Astrocyte of the cerebellum (primary cell): ENCODE measurements at regions not wholly inside any gene's neighbourhood (a gene's known extent, or its start where the extent isn't known, plus 50 kb on each side); places are given as distances from the start of the nearest gene placed in this dataset.

Experiments used
- DNase-seq: peaks from one replicate; pipeline ENCODE4 v3.0.0-alpha.2; 2011; ENCODE audit warnings: low read depth
- H3K4me3 ChIP-seq: 2 replicates; pipeline ENCODE4 v1.5.1; 2011; ENCODE audit warnings: mild to moderate bottlenecking, low read depth, low read length, moderate library complexity
- in situ Hi-C: cut with HindIII; loops from 2 replicates; pipeline ENCODE4 v1.10.0; 2017; ENCODE audit warnings: low sequenced_read_pairs
- TF ChIP-seq, protein P1 (sequence below): IDR thresholded peaks from 2 replicates; pipeline ENCODE4 v1.5.1; 2012; ENCODE audit warnings: low read length, low read depth, moderate library complexity, mild to moderate bottlenecking; ENCODE audit errors: missing control alignments

DNA sequence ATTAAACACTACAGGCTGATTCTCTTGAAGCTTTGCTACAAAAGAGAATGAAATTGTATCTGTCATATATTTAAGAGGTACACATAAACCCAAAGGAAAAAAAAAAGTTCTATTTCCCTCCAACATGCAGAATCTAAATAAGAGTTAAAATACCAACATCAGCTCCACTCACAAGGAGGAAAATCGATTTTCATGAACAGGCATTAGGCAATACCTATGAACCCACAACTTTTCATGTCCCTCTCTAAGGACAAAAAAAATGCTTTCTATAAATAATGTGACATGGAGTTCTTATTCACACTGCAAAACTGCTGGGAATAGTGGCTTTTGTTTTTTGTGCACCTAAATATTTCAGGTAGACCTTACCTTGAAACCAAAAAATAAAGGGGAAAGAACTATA, 192.5 kb downstream of the KLF12 start:
- DNase-seq, result no peak
- H3K4me3 ChIP-seq, result no peak overlapping the region
- in situ Hi-C loops, result no loop called here
- TF ChIP-seq, protein P1, sequence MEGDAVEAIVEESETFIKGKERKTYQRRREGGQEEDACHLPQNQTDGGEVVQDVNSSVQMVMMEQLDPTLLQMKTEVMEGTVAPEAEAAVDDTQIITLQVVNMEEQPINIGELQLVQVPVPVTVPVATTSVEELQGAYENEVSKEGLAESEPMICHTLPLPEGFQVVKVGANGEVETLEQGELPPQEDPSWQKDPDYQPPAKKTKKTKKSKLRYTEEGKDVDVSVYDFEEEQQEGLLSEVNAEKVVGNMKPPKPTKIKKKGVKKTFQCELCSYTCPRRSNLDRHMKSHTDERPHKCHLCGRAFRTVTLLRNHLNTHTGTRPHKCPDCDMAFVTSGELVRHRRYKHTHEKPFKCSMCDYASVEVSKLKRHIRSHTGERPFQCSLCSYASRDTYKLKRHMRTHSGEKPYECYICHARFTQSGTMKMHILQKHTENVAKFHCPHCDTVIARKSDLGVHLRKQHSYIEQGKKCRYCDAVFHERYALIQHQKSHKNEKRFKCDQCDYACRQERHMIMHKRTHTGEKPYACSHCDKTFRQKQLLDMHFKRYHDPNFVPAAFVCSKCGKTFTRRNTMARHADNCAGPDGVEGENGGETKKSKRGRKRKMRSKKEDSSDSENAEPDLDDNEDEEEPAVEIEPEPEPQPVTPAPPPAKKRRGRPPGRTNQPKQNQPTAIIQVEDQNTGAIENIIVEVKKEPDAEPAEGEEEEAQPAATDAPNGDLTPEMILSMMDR, result no peak

DNA sequence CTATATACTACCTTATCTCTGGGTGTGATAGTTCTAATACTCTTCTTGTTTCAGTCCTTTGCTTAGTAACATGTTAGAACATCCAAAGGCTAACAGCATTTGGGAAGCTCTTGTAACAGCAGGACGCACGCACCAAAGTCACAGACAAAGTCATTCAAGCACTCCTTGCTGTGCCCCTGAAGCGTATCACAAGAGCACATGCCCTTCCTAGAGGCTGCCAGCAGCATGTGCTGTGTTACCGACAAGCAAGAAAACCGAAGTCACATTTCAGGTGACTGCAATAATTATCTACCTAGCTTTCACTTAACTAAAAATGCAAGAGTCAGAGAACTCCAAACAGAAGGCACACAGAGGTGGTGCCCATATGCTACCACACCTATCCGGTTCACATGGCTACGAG, 194.1 kb downstream of the KLF12 start:
- in situ Hi-C loops, result no loop called here
- H3K4me3 ChIP-seq, result no peak overlapping the region
- DNase-seq, result no peak
- TF ChIP-seq, protein P1, result no peak

DNA sequence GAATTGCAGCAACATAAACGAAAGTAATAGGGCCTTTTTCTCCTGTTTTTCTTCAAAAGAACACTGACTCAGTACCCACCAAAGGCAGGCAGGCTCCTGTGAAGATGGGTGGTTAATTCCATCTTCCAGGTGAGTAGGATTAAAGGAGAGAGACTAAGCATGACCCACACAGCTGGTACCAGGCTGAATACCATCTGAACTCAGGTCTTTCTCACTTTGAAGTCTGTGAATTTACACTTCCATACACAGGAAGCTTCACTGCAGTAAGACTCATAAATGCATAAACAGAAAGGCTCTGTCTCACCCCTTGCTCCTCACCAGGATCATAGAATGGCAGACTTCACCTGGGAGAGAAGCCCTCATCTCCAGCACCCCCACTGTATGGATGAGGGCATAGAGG, 194.6 kb downstream of the KLF12 start:
- H3K4me3 ChIP-seq, result no peak overlapping the region
- TF ChIP-seq, protein P1, result no peak
- DNase-seq, result no peak
- in situ Hi-C loops, result no loop called here

DNA sequence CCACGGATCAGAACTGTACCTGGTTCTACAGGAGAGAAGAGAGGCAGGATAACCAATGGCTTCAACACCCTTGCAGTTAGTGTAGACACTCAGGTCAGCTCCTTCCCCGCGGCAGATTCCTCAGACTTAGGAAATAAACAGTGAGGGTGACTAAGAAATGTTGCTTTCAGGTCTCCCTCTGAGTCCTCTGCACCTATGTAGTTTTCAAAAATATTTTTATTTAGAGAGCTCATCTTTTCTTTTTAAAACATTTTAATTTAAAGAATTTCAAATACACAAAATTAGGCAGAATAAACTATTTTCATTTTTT, 195.2 kb downstream of the KLF12 start:
- H3K4me3 ChIP-seq, result no peak overlapping the region
- no peak for DNase-seq
- TF ChIP-seq, protein P1, result no peak
- in situ Hi-C loops, result no loop called here

DNA sequence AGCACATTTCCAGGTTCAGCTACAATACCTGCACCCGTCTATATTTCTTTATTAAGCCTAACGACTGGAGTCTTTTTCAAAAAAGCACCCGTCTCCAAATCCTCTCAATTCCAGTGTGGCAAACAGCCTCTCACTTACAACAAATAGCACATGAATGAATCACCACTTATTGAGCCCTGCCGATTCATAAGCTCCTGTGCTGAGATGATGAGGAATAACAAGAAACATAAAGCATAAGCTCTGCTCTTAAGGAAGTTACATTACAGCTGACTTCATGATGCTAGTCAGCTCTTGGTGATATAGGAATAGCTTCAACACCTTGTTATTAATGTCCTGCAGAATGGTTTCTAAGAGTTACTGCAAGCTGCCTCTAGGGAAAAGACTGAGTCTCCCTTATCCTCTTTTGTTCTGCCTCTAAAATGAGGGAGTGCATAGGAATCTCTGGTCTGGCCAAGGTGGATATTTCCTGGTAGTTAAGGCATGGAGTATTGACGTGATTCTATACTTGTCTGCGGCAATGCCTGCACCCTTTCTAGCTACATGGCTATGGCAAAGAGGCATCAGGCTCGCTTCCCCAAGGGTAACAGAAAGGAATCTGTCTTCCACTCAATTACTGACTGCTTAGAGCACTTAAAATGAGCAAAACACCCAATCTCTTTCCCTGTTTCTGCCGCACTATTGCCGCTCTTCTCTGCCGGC, 195.7 kb downstream of the KLF12 start:
- TF ChIP-seq, protein P1, result no peak
- in situ Hi-C loops, result no loop called here
- H3K4me3 ChIP-seq, result no peak overlapping the region
- peak; percentile 75 for DNase-seq

DNA sequence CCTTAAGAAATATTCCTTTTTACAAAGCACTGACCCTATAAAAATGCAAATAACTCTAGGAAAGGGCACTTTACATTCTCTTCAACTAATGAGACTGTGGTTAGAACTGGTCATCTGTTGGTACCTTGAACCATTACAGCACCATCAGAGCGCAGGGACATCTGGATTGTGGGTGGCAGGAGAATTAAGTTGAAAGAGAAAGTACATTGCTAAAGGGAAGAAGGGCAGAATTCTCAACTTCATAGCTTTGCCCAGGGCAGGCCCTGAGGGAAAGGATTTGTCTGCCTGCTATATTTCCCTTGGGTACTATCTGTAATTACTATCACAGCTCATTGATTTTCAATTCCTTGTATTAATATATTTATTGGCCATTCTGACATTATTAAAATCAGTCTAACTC, 196.8 kb downstream of the KLF12 start:
- TF ChIP-seq, protein P1, result no peak
- DNase-seq, result no peak
- H3K4me3 ChIP-seq, result no peak overlapping the region
- in situ Hi-C loops, result no loop called here

DNA sequence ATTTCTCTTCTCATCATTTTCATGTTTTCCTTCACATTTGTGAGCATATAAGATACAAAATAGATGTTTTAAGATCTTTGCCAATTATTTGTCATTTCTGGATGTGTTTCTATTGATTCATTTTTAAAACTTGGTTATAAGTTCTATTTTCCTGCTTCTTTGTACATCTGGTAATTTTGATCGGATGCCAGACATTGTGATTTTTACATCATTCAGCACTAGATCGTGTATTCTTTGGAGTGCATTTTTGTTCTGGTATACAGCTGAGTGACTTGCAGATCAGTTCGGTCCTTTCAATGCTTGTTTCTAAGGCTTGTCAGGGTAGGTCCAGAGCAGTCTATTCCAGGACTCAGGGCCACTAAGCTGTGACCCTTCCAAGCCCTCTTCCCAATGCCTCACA, 198.2 kb downstream of the KLF12 start:
- H3K4me3 ChIP-seq, result no peak overlapping the region
- in situ Hi-C loops, result no loop called here
- DNase-seq, result no peak
- TF ChIP-seq, protein P1, result no peak
